ENCODE measurements at regions not wholly inside any gene's neighbourhood (a gene's known extent, or its start where the extent isn't known, plus 50 kb on each side); places are given as distances from the start of the nearest gene placed in this dataset.

DNA sequence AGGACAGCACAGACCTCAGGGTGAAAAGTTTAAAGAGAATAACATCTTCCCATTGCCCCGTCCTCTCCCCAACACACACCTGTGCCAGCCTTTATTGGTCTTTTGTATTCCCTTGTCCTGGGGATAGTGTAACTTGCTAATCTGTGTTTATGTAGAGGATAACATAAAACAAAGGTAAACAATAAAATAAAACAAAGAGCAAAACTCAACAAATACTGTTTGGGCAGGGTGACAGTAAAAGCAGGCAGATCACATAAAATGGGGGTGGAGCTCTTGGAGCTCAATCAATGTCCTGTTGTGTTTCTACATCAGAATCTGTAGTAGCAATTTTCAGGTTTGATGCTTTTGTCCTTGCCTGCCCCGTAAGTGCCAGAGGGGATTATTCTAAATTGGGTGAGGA lies 1939.7 kb downstream of the TP53TG3F start:
- DNase-seq: no peak

DNA sequence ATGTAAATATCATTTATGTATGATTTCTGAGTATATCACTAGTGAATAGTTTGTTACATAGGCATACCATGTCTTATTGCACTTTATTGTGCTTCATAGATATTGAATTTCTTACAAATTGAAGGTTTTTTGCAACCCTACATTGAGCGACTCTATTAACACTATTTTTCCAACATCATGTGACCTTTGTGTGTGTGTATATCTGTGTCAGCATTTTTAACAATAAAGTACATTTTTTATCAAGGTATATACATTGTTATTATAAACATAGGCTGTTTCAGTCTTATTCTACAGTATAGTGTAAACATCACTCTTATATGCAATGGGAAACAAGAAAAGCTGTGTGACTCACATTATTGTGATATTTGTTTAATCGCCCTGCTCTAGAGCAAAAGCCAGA lies 1944.9 kb downstream of the TP53TG3F start:
- DNase-seq: no peak

DNA sequence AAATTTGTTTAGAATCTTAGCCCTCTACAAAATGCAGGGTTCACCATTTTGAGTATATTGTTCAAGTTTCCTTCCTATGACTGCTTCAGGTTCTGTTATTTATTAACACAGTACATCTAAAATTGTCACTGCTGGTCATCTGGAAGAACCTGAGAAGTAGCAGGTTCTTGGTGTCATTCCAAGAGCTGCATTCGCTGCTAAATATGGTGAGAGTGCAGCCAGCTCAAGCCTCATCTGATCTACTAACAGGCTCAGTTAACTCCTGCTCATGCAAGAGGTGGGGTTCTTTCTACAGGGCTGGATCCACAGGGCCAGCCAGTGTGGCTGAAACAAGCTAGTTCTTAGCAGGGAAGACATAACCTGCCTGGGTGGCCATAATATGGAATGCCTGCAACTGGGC lies 1946.1 kb downstream of the TP53TG3F start:
- DNase-seq: no peak

DNA sequence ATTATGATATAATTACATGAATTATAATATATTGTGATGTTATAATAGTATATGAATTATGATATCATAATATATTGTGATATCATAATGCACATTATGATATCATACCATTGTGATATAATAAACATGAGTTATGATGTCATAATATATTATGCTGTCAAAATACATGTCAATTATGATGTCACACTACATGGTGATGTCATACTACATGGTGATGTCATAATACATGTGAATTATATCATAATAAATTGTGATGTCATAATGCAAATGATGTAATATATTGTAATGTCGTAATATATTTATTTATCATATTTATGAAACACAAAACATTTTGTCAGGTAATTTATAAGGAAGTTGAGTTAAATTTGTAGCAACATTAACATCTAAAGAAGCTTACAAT lies 1950.1 kb downstream of the TP53TG3F start:
- DNase-seq: no peak

DNA sequence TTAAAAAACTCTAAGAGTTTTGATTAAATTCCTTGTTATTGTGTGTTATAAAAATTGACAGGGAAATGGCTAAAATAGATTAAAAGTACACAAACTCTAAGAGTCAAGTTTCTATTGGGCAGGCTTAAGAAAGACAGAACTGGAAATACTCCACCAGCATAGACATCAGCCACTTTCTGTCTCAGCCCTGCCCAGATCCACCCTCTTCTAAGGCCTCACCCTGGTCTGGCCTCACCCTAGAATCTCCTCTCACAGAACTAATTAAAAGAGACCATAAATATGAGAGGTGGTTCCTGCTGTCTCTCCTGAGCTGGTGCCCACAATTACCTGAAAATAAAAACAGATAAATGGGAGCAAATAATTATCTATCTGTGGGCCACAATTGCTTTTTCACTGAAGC lies 1951.0 kb downstream of the TP53TG3F start:
- DNase-seq: no peak

DNA sequence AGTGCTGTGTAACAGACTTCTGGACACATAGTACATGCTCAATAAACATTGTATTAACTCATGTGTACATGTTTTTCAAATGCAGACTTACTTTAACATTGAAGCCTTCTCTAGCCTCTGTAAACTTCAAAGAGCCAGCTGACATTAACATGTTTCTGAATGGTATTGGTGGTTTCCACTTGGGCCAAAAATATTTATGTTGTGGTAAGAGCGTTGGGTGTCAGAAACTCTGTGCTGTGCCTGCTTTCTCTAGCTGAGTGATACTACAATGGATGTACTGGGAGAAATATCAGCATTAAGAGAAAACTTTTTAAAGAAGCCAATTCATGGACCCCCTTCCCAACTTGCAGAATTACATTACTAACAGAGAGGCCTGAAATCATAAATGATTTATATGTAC lies 1951.7 kb downstream of the TP53TG3F start:
- no peak for DNase-seq

DNA sequence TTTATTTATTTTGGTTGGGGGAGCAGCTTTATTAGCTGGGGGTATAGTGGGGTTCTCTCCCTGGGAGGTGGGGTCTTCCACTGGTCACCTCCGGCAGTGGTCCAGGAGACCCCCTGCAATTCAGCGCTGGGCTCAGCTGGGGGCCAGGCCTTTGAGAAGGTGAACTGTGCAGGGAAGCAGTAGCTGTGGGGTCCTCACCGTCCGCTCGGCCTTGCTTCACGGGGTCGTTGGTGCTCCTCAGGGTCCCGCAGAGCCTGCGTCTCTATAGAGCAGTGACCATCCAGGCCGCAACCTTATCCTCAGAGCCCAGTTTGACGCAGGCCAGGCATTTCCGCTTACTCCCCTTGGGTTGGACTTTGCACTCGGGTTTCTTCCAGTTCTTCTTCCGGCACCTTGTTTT lies 1954.7 kb downstream of the TP53TG3F start:
- no peak for DNase-seq

DNA sequence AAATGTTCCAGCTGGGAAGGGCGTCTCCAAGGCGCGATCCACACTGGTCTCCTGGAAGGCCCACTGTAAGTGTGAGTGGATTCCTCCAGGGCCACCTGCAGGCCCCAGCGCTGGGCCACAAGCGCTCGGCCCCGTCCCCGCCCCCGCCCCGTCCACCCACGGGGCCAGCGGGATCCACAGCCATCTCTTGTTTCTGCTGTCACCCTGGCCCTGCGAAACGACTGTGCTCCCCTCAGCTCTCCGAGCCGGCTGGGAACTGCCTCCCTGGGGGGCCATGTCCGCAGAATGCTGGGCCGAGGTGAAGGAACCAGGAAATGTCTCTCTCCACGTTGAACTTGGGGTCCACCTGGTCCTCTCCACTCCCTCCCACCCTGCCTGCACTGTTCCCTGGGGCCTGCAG lies 1955.2 kb downstream of the TP53TG3F start:
- DNase-seq: no peak

DNA sequence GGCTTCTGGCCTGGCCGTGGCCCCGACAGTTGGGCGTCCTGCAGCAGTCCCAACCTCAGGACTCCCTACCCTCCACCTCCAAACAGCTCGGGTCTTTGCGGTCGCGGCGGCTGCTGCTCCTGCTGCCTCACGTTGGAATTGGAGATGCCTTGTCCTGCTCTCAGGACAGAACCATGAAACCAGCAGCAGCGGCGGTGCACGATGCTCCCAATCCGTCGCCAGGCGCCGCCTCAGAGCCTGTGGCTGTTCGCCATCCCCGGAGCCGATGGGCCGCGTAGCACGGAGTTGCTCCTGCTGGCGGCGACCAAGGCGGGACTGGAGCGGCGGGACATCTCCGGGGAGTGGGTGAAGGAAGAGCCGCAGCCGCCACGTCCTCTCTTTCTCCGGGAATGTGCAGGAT lies 1965.9 kb downstream of the TP53TG3F start:
- no peak for DNase-seq

DNA sequence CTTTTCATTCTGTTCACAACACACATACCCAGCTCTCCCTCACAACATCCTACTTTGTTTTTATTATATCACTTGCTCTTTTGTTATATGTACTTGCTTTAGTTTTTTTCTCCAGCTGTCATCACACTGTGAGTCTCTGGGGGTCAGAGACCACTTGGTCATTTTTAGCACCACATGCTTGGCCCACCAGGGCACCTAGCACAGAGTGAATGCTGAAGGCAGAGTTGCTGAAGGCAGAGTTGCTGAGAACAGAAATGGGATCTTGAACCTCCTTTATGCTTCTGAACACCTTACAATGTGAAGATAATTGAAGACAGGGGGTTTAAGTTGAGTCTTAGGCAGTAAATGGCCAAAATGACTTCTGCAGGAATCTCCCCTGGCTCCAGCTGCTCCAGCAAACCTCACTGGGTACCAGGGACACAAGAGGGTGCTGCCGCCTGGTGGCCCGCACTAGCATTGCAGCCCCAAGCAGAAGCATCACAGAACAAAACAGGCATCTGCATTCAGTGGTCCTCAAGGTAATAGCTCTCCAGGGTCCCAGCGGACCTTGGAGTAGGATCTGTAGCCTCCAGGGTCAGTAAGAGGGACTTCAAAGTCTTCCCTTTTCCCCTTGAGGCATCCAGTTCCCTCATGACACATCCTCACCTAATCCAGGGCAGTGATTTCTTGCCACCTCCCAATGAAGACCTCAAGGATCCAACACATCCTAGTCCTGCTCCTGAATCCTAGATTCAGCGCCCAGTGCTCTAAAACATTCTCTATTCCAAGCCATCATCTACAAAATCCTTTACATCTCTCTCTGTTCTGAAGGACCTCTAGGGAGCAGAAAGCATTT lies 1972.6 kb downstream of the TP53TG3F start:
- no peak for DNase-seq

DNA sequence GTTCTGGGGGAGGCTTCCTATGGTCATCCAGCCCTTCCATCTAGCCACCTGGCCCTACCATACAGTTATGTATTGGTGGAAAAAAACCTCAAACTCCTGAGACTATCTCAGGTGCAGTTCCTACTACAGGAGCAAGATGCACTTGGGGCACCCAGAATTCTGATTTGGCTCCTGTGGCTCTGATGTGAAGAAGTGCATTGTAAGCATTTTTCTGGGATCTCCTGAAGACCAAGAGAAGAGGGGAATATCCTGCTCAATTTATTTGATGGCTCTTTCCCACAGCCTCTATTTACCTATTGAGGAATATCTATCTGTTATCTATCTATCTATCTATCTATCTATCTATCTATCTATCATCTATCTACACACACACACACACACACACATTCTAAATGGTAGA lies 1981.5 kb downstream of the TP53TG3F start:
- no peak for DNase-seq

DNA sequence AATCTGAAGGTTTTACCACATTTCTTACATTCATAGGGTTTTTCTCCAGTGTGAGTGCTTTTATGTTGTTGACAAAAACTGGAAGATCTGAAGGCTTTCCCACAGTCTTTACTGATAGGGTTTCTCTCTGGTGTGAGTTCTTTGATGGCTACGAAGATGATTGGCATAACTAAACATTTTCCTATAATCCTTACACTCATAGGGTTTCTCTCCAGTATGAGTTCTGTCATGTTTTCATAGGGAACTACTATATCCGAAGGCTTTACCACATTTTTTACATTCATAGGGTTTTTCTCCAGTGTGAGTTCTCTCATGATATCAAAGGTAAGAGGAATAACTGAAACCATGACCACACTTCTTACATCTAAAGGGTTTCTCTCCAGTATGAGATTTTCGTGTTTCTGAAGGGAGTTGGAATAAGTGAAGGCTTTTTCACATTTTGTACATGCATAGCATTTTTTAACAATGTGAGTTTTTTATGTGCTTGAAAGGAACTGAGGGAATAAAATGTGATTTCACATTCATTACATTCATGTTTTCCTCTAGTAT lies 1987.7 kb downstream of the TP53TG3F start:
- DNase-seq: no peak

DNA sequence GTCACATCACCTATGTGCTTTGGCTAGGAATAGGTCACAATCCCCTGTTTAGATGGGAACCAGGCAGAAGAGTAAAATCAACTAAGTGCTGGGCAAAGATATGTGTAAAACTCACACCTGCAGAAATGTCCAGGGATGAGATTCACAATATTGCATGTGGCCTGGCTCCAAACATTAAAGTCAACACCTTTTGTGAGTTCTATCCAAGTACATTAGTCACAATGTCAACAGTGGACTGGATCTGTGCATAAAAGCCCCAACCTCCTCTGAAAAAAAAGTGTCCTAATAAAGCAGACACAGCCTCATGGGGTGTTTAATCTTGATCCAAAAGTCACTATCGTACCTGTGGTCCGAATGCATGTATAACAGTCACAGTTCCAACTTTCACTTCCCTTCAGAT lies 1990.3 kb downstream of the TP53TG3F start:
- DNase-seq: no peak

DNA sequence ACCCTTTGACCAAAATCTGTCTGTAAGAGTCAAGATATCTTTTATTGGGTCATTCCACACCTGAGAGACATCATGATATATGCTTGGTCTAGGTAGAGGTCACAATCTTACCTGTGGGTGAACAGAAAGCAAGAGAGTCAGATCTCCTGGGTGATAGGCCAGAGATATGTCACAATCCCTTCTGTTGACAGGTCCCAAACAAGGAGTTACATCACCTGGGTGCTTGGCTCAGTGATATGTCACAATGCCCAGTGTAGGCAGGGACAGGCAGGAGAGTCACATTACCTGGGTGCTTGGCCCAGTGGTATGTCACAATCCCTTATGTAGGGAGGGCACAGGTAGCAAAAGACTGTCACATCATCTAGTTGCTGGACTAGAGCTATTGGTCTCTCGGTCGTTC lies 1991.2 kb downstream of the TP53TG3F start:
- DNase-seq: no peak

DNA sequence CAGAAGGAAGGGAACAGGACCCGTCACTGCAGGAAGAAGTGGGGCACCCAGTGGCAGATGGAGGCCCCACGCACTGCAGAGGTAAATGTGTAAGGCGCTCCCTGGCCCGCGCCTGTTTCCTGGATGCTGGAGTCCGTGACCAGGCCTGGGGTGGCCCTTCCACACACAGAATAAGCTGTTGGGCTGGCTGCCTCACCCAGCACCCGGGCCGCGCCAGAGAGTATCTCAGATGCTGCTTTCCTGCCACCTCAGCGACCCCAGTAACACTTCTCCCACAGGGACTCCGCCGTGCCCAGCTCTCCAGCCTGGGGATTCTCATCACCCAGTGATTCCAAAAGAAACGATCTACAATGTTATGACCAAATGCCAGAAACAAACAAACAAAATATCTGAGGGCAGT lies 1993.1 kb downstream of the TP53TG3F start:
- DNase-seq: no peak

DNA sequence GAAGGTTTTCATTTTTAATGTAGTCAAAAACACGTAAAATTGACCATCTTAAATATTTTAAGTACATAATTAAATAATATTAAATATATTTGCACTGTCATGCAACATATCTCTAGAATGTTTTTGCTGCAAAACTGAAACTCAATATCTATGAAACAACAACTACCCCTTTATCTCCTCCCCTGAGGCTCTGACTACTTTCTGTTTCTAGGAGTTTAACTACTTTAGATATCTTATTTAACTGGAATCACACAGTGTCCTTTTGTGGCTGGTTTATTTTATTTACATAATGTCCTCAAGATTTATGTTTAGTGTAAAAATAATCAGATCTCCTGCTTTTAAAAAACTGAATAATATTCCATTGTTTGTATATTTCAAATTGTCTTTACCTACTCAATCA lies 2003.9 kb downstream of the TP53TG3F start:
- no peak for DNase-seq

DNA sequence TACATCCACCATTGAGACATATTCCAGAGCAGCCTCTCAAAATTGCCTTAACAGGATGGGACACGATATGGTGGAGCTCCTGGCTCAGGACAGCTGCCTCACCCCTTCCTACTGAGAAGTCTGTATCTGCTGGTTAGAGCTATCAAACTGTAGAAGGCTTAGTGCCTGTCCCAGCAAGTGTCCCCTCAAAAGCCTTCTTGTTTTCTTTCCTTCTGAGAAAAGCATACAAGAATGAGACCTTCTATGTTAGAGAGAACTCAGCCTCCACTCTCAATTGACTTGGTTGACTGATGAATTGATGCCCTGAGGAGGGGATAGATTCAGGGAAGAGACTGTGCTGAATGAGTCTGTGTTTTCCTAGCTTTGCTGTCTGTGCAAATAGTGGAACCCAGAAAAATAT lies 2020.9 kb downstream of the TP53TG3F start:
- DNase-seq: no peak

DNA sequence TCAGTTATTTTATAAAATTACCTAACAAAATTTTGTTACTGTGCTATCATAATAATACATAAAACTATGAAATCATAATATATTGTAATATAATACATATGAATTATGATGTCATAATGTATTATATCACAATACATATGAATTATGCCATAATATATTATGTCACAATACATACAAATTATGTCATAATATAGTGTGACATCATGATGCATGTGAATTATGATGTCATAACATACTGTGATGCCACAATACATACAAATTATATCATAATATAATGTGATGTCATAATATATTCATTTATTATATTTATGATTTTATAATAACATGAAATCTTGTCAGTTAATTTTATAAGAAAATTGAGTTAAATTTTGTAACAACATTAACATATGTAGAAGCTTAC lies 2021.6 kb downstream of the TP53TG3F start:
- DNase-seq: no peak

DNA sequence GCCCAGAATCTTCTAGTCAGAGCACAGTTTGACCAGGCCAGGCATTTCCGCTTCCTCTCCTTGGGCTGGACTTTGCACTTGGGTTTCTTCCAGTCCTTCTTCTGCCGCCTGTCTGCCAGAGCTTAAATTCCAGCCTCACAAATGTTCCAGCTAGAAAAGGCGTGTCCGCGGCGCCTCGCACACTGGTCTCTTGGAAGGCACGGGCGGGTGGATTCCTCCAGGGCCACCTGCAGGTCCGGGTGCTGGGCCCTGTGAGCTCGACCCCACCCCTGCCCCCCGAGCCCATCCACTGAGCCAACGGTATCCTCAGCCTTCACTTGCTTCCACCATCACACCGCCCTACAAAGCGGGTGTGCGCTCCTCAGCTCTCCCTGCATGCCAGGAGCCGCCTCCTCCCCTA lies 2026.5 kb downstream of the TP53TG3F start:
- no peak for DNase-seq

DNA sequence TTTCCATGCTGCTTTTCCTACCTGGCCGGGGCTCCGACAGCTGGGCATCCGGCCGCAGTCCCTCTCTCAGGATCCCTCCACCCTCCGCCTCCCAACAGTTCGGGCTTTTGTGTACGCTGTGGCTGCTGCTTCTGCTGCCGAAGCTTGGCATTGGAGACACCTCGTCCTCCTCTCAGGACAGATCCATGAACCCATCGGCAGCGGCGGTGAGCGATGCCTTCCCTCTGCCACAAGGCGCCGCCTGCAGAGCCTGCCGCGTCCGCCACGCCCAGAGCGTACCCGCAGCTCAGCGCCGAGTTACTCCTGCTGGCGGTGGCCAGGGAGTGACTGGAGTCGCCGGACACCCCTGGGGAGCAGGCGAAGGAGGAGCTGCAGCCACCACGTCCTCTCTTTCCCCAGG lies 2032.8 kb downstream of the TP53TG3F start:
- peak; percentile 76 for DNase-seq

DNA sequence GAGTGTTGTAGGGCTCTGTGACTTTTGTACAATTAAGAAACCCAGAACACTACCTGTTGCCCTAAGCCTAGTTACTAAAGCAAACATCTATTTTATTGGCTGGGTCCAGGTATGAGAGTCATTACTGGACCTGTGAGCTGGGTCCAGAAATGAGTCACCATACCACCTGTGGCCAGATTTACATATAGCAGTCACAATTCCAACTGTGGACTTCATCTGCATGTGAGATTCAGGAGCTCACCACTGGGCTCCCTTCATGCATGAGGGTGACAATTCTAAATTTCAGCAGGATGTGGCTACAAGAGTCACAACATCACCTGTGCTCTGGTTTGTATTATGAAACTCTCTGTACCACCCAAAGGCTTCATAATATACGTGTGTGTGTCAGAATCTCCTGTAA lies 2038.0 kb downstream of the TP53TG3F start:
- DNase-seq: no peak

DNA sequence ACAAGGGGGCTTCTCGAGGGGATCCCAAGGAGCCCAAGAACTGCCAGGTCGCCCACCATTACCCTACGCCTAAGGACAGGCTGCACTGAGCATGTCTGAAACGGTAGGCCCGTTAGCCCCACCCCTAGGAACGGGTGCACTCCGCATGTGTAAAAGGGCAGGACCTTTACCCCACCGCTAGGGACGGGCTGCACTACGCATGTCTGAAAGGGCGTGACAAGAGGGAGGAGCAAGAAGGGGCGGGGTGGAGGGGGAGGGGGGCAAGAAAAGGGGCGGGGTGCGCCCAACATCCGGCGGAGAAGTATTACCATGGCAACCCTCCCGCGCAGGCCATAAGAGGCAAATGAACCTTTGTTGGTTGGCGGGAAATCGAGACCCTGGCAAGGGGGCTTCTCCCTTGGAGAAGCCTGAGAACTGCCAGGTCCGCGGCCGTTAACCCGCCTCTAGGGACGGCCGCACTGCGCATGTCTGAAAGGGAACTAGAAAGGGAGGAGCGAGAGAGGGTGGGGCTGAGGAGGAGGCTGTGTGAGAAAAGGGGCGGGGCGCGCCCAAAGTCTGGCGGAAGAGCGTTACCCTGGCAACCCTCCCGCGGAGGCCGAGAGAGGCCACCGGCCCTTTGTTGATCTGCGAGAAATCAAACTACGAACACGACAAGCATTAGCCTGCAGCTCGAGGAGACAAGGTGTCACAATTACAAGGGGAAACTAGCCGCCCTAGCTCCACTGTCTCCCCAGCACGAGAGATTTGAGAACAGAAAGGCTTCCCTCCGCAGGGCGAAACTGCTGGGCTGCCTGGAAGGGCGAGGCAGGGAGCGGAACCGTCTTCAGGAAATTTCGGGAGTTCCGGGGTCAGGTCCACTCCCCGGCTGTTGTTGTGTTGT lies 2046.8 kb downstream of the TP53TG3F start:
- peak; percentile 66 for DNase-seq

DNA sequence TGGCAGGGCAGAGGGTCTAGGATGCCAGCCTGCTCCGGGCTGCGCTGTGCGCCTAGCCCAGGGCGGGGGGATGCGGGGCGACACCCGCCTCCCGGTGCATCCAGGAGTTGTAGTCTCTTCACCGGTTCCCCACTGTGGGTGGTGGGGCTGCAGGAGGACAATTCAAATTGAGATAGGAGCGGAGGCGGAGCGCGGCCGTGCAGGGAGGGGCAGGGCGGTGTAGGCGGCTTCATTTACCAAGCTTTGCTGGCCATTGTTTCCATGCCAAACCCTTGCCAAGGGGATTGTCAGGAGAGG lies 2047.4 kb downstream of the TP53TG3F start:
- no peak for DNase-seq

DNA sequence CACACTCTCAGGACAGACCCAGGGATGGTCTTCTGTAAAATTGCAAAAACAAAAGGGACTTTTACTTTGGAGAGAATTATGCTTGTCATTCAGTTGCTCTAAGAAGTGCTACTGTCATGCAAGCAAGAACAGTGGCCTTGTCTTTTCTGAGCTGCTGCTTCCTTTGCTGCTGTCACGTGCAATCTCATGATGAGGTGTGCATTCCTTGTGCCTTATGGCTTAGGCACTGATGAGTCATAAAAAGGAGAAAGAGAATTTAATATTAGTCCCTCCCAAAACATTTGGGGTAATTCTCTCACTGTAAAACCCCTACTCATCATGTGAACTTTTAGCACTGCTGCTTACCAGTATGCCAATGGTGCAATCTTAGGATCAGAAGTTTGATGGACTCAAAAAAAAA lies 2051.3 kb downstream of the TP53TG3F start:
- peak; percentile 20 for DNase-seq

All from NCI-H2171 (cell line).